K562 (cell line): ENCODE measurements at regions not wholly inside any gene's neighbourhood (a gene's known extent, or its start where the extent isn't known, plus 50 kb on each side); places are given as distances from the start of the nearest gene placed in this dataset.

ENCODE experiments used
- DACH1 ChIP-seq: fragments of 450-650 bp; IDR thresholded peaks from 2 replicates; pipeline ENCODE4 v1.6.1; 2018; ENCODE audit not compliant: partially characterized antibody
- GTF2F1 ChIP-seq: IDR thresholded peaks from 2 replicates; pipeline ENCODE4 v1.6.1; 2011; ENCODE audit warnings: low read depth, low read length, improper control_type of control experiment
- HDAC6 ChIP-seq: IDR thresholded peaks from 2 replicates; pipeline ENCODE4 v1.6.1; 2012; ENCODE audit warnings: low read depth, mild to moderate bottlenecking, control low read depth, inconsistent platforms, low read length, moderate library complexity
- LEF1 ChIP-seq: fragments of 450-650 bp; IDR thresholded peaks from 2 replicates; pipeline ENCODE4 v1.6.1; 2016; ENCODE audit warnings: mild to moderate bottlenecking
- PHF8 ChIP-seq: fragments of 200-600 bp; sonication (generic); IDR thresholded peaks from 2 replicates; pipeline ENCODE4 v1.6.1; 2012; ENCODE audit warnings: mixed run types, mild to moderate bottlenecking, inconsistent platforms, low read length, moderate library complexity, borderline replicate concordance
- POLR2AphosphoS5 ChIP-seq: IDR thresholded peaks from 2 replicates; pipeline ENCODE4 v1.6.1; 2011; ENCODE audit warnings: mild to moderate bottlenecking, low read depth, low read length, moderate library complexity; ENCODE audit not compliant: control insufficient read depth, insufficient read depth
- RAD21 ChIP-seq, 2 experiments: fragments of 250-450 bp in 1 of 2; fragments of 450-650 bp in 1 of 2; sonication (Bioruptor Pico) in 1 of 2; formaldehyde crosslinking in 1 of 2; IDR thresholded peaks in 1 of 2; conservative IDR thresholded peaks in 1 of 2; 2 replicates each; pipeline versions ENCODE4 v1.4.0 to v1.8.0; 2020 to 2022; ENCODE audit warnings: mild to moderate bottlenecking in 2 of 2, moderate library complexity in 1 of 2
- RBM22 ChIP-seq: fragments of 200-400 bp; formaldehyde crosslinking; IDR thresholded peaks from 2 replicates; pipeline ENCODE4 v1.6.1; 2018; ENCODE audit warnings: low read length, low read depth; ENCODE audit not compliant: poor library complexity, severe bottlenecking
- ZNF184 ChIP-seq: sonication (generic); formaldehyde crosslinking; IDR thresholded peaks from 2 replicates; pipeline ENCODE4 v1.5.0; 2020; ENCODE audit warnings: missing genetic modification reagents
- ZNF274 ChIP-seq: IDR thresholded peaks from 2 replicates; pipeline ENCODE4 v1.6.1; 2011; ENCODE audit warnings: low read depth, mild to moderate bottlenecking, low read length, moderate library complexity, borderline replicate concordance
- TF ChIP-seq, protein P1 (sequence below), 3 experiments: IDR thresholded peaks in 2 of 3; conservative IDR thresholded peaks in 1 of 3; 2 replicates each; pipeline ENCODE4 v1.5.1; 2011 to 2012; ENCODE audit warnings: low read length in 3 of 3, mild to moderate bottlenecking in 3 of 3, control low read depth in 2 of 3, improper control_type of control experiment in 1 of 3, inconsistent platforms in 1 of 3, low read depth in 1 of 3, mixed read lengths in 1 of 3, moderate library complexity in 1 of 3; ENCODE audit not compliant: insufficient read depth in 2 of 3

- TF ChIP-seq RAD21 (CRISPR knock-in tag; conservative IDR thresholded peaks at IDR 0.05 in 1 of 2, IDR thresholded peaks at IDR 0.05 in 1 of 2) (no peak), DACH1 (no peak), GTF2F1 (no peak), ZNF184 (CRISPR knock-in tag) (no peak), LEF1 (no peak), ZNF274 (no peak), POLR2AphosphoS5 (no peak), HDAC6 (no peak), RBM22 (no peak), PHF8 (no peak)
- TF ChIP-seq, protein P1, sequence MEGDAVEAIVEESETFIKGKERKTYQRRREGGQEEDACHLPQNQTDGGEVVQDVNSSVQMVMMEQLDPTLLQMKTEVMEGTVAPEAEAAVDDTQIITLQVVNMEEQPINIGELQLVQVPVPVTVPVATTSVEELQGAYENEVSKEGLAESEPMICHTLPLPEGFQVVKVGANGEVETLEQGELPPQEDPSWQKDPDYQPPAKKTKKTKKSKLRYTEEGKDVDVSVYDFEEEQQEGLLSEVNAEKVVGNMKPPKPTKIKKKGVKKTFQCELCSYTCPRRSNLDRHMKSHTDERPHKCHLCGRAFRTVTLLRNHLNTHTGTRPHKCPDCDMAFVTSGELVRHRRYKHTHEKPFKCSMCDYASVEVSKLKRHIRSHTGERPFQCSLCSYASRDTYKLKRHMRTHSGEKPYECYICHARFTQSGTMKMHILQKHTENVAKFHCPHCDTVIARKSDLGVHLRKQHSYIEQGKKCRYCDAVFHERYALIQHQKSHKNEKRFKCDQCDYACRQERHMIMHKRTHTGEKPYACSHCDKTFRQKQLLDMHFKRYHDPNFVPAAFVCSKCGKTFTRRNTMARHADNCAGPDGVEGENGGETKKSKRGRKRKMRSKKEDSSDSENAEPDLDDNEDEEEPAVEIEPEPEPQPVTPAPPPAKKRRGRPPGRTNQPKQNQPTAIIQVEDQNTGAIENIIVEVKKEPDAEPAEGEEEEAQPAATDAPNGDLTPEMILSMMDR (IDR thresholded peaks at IDR 0.05 in 2 of 3, conservative IDR thresholded peaks at IDR 0.05 in 1 of 3; ENCODE audit: insufficient read depth in 2 of 3, low read depth in 1 of 3, low read length in 3 of 3): no peak
Observed at GRCh38 chr12:123047289-123047688, 66.8 kb downstream of the ARL6IP4 start.
